Stimulated activated naive CD8-positive, alpha-beta T cell treated with anti-CD3 and anti-CD28 coated beads, Interleukin-15, amount 100 ng/mL, for 72 hours (primary cell): ENCODE measurements at regions not wholly inside any gene's neighbourhood (a gene's known extent, or its start where the extent isn't known, plus 50 kb on each side); places are given as distances from the start of the nearest gene placed in this dataset.

Experiments used
- ATAC-seq: fragments of 150-1000 bp; cut with Tn5 transposase; 2 replicates; pipeline ENCODE4 v1.10.0; 2021; ENCODE audit warnings: mild to moderate bottlenecking, moderate library complexity
- DNase-seq, 2 donors: peaks; one replicate each; pipeline ENCODE4 v3.0.0; 2021 to 2022
- H3K27ac Mint-ChIP-seq, 2 donors: one replicate each; pipeline ENCODE4 v1.8.0; 2022; ENCODE audit warnings: mild to moderate bottlenecking in 2 of 2, mixed read lengths in 2 of 2, moderate library complexity in 2 of 2
- H3K27me3 Mint-ChIP-seq: one replicate; pipeline ENCODE4 v1.8.0; 2022; ENCODE audit warnings: mixed read lengths
- H3K4me1 Mint-ChIP-seq: one replicate; pipeline ENCODE4 v1.8.0; 2022; ENCODE audit warnings: mild to moderate bottlenecking, mixed read lengths
- H3K4me3 Mint-ChIP-seq, 2 donors: one replicate each; pipeline ENCODE4 v1.8.0; 2022; ENCODE audit warnings: mild to moderate bottlenecking in 2 of 2, mixed read lengths in 2 of 2, moderate library complexity in 1 of 2
- H3K9me3 Mint-ChIP-seq, 2 donors: one replicate each; pipeline ENCODE4 v1.8.0; 2022; ENCODE audit warnings: mixed read lengths in 2 of 2

DNA sequence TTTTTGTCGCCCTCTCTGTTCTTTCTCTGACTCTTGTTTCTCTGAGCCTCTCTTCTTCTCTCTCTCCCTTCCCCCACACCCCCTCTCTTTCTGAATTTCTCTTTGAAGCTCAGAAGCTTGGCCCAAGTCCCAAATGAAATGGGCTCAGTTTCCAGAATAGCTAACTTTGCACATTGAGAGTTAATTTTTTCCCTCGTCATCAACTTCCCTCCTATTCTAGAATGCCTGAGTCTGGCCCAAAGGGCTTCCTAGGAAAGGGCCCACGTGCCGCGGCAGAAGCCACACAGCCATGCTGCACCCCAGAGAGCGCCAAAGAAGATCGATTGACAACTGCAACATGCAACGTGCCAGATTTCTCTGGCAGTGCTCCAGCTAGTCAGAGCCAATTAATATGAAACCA is 588.8 kb upstream of the KLF4 start:
- H3K4me3 Mint-ChIP-seq = no peak overlapping the region
- H3K9me3 Mint-ChIP-seq = peaks cover 13 to 18% of the 10 kb centered on the region in 2 donors
- H3K4me1 Mint-ChIP-seq = no peaks in the 10 kb centered on the region
- H3K27me3 Mint-ChIP-seq = no peaks in the 10 kb centered on the region
- H3K27ac Mint-ChIP-seq = no peak overlapping the region
- DNase-seq (no peak), ATAC-seq (no peak)

DNA sequence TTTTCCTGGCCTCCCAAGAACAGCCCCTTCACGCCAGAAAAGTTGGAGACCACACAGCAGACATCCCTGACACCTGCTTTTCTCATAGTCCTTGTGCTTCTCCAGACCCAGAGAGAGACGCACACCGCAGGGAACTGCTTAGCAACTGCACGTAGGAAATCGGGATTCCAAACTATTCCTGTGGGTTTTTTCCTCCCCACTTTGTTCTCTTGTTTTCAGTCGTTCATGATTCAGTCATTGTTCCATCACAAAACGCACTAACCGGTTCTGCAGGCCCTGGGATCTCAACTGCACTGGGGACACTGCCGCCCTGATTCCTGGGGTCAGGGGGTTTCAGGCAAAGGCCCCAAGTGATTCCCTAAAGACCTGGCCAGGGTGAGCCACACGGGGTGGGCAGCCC is 588.0 kb upstream of the KLF4 start:
- Mint-ChIP-seq H3K9me3 (peaks cover 13 to 16% of the 10 kb centered on the region in 2 donors), H3K27ac (no peak overlapping the region), H3K4me1 (no peaks in the 10 kb centered on the region), H3K27me3 (no peaks in the 10 kb centered on the region), H3K4me3 (no peak overlapping the region)
- ATAC-seq (no peak), DNase-seq (no peak)

- Mint-ChIP-seq H3K27ac (peak overlapping the region in 1 of 2 donors; percentile 82), H3K4me3 (no peak overlapping the region), H3K27me3 (no peaks in the 10 kb centered on the region), H3K9me3 (peaks cover 13 to 16% of the 10 kb centered on the region in 2 donors), H3K4me1 (no peaks in the 10 kb centered on the region)
- DNase-seq (no peak), ATAC-seq (no peak)
These were observed 585.3 kb upstream of the KLF4 start for GRCh38 chr9:108074900-108075299.

GRCh38 chr9:108073823-108074222 is 584.3 kb upstream of the KLF4 start:
- Mint-ChIP-seq H3K27ac (no peak overlapping the region), H3K9me3 (peaks cover 7 to 16% of the 10 kb centered on the region in 2 donors), H3K4me3 (no peak overlapping the region), H3K27me3 (no peaks in the 10 kb centered on the region), H3K4me1 (no peaks in the 10 kb centered on the region)
- ATAC-seq = no peak
- no peak for DNase-seq

DNA sequence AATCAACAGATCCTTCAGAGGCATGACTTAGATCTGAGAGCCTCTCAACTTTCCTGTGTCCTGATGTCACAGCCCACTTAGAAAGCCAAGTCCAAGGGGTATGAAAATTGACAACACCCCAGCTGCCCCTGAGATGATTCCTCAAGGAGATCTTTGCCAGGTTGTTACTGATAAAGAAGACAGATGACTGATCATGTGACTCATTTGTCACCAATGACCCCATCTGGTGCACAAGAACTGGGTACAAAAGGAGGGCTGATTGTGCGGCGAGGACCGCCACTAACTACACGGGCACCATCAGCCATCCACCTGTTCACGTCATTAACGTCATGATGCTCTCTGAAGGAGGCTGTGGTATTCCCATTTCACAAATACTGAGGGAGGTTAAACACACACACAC is 583.2 kb upstream of the KLF4 start:
- Mint-ChIP-seq H3K4me1 (no peaks in the 10 kb centered on the region), H3K4me3 (no peak overlapping the region), H3K27me3 (no peaks in the 10 kb centered on the region), H3K9me3 (peaks cover under 1 to 9% of the 10 kb centered on the region in 2 donors), H3K27ac (no peak overlapping the region)
- DNase-seq (no peak), ATAC-seq (no peak)

GRCh38 chr9:108070861-108071260 is 581.3 kb upstream of the KLF4 start:
- no peaks in the 10 kb centered on the region for H3K4me1 Mint-ChIP-seq

DNA sequence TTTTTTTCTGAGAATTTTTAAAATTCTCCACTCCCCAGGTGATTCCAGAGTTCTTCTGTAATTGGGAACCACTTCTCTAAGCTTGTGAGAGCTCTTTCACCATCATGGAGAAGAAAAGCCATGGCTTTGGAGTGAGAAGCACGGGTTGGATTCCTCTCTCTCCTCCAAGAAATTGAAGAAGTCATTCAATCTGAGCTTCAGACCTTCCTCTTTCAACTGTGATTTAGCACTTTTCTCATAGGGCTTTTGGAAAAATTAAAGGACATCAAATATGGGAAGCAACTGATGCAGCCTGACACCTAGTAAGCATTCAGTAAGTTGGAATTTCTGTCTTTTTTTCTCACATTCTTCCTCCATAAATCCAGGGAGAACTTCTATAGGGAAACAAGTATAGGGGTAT is 580.4 kb upstream of the KLF4 start:
- H3K4me1 Mint-ChIP-seq = no peaks in the 10 kb centered on the region
- H3K9me3 Mint-ChIP-seq = peaks cover 5 to 15% of the 10 kb centered on the region in 2 donors
- no peaks in the 10 kb centered on the region for H3K27me3 Mint-ChIP-seq
- ATAC-seq (no peak), DNase-seq (no peak)
- no peak overlapping the region for H3K27ac Mint-ChIP-seq
- H3K4me3 Mint-ChIP-seq = no peak overlapping the region

More at GRCh38 chr9:108070861-108071260, 581.3 kb upstream of the KLF4 start:
- ATAC-seq (no peak), DNase-seq (no peak)
- H3K9me3 Mint-ChIP-seq = peaks cover 5 to 10% of the 10 kb centered on the region in 2 donors
- no peak overlapping the region for H3K27ac Mint-ChIP-seq
- no peak overlapping the region for H3K4me3 Mint-ChIP-seq
- H3K27me3 Mint-ChIP-seq = no peaks in the 10 kb centered on the region

DNA sequence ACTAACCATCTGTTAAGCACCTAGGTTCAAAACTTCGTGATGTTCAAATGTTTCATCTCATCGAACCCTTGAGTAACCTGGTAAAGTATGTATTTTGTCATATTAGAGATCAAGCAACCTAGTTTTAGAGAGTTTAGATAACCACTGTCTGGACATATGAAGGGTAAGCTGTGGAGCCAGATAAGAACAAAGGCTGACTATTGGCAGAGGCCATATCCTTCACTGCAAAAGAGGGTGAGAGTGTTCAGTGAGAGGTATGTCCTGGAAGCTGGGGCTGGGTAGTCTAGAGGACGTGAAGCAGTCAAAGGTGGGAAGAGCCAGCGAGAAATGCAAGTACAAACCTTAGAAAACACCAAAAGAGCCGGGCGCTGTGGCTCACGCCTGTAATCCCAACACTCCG is 573.1 kb upstream of the KLF4 start:
- no peaks in the 10 kb centered on the region for H3K4me1 Mint-ChIP-seq
- no peak overlapping the region for H3K4me3 Mint-ChIP-seq
- H3K27ac Mint-ChIP-seq = no peak overlapping the region
- DNase-seq (no peak), ATAC-seq (no peak)
- no peaks in the 10 kb centered on the region for H3K27me3 Mint-ChIP-seq
- peaks cover 5 to 31% of the 10 kb centered on the region in 2 donors for H3K9me3 Mint-ChIP-seq

DNA sequence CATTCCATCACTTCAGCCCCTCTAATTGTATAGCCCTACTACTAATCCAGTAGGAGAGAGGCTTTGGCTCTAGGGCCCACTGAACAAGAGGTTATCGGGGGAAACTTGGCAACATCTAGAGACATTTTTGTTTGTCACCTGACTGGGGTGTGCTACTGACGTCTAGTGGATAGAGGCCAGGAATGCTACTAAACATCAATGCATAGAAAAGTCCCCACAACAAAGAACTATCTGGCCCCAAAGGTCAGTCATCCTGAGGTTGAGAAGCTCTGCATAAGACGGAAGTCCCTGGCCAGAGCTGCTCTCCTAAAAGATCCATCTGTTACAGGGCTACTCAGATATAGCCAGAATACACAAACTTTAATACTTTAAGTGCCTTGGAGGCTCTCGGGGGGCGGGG is 570.6 kb upstream of the KLF4 start:
- H3K27ac Mint-ChIP-seq = no peak overlapping the region

DNA sequence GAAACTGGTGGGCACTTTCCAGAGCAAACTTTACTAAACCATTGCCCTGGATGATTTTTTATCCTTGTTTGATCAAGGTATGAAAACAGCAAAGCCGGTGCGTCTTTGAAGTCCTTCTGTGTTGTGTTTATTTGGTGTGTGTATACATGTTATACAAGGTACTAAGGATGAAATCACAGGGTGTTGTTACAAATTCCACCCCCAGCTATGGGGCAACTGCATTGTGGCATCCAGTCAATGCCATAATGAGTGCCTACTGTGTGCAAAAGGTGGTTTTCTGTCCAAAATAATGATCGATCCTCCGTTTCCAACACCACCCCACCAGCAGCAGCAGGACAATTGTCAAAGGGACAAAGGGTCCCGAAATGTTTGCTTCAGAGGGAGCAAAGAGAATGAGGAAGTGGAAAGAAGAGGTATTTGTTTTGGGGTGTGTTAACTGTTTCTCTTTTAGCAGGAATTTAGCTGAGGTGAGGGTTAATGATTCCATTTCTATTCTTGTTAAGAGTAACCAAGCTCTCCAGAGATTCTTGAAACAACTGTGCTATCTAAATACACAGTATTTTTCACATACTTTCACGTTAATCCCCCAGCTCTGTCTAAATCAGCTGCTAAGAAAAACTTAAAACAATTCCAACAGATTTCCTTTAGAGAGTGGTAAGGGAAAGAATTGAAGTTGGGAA is 568.7 kb upstream of the KLF4 start:
- DNase-seq (no peak), ATAC-seq (no peak)
- H3K27me3 Mint-ChIP-seq = no peaks in the 10 kb centered on the region
- peaks cover 0 to 22% of the 10 kb centered on the region in 2 donors for H3K9me3 Mint-ChIP-seq
- H3K4me1 Mint-ChIP-seq = no peaks in the 10 kb centered on the region
- no peak overlapping the region for H3K27ac Mint-ChIP-seq
- no peak overlapping the region for H3K4me3 Mint-ChIP-seq

More for the DNA sequence above, 570.6 kb upstream of the KLF4 start:
- Mint-ChIP-seq H3K9me3 (peaks cover 0 to 17% of the 10 kb centered on the region in 2 donors), H3K4me3 (no peak overlapping the region), H3K27me3 (no peaks in the 10 kb centered on the region), H3K4me1 (no peaks in the 10 kb centered on the region)
- DNase-seq = no peak
- no peak for ATAC-seq

- DNase-seq (no peak), ATAC-seq (no peak)
- Mint-ChIP-seq H3K27ac (no peak overlapping the region), H3K4me1 (no peaks in the 10 kb centered on the region), H3K4me3 (no peak overlapping the region), H3K9me3 (peaks cover 0 to 21% of the 10 kb centered on the region in 2 donors), H3K27me3 (no peaks in the 10 kb centered on the region)
These were observed 568.0 kb upstream of the KLF4 start for GRCh38 chr9:108057421-108058134.

GRCh38 chr9:108056805-108057386 is 567.3 kb upstream of the KLF4 start:
- DNase-seq = no peak
- Mint-ChIP-seq H3K9me3 (peaks cover 0 to 18% of the 10 kb centered on the region in 2 donors), H3K27ac (no peak overlapping the region), H3K27me3 (no peaks in the 10 kb centered on the region), H3K4me3 (no peak overlapping the region), H3K4me1 (no peaks in the 10 kb centered on the region)
- ATAC-seq = no peak

DNA sequence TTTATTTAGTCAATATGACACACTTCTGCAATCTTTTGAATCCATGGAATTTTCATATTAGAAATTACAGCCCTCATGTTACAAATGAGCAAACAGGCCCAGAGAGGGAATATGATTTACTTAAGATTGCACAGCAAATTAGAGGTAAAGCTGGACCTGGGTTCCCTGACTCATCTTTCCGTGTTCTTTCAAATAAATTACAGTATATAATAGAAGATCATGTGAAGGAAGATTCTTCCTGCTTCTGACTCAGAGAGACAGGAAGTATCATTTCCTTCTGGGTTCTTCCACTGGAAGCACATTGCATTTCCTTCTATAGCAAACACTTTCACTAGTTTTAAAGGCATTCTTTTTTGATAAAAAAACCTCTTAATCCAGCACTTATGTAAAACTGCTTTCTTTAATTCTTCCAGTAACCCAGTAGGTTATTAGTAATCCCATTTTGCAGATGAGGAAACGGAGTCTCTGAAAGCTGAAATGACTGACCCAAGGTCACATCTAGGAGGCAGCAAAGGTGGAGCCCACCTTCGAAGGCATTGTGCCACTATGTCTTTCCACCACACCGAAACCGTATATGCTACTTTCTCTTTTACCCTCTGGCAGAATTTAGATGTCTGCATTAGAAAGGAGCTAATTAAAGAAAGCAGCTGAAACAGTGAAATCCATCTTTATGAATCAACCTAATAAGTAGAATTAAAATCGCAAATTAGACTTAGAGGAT is 566.7 kb upstream of the KLF4 start:
- no peak overlapping the region for H3K4me3 Mint-ChIP-seq
- no peaks in the 10 kb centered on the region for H3K27me3 Mint-ChIP-seq
- H3K9me3 Mint-ChIP-seq = peaks cover 0 to 18% of the 10 kb centered on the region in 2 donors
- no peak overlapping the region for H3K27ac Mint-ChIP-seq
- ATAC-seq = no peak
- no peak for DNase-seq
- no peaks in the 10 kb centered on the region for H3K4me1 Mint-ChIP-seq

DNA sequence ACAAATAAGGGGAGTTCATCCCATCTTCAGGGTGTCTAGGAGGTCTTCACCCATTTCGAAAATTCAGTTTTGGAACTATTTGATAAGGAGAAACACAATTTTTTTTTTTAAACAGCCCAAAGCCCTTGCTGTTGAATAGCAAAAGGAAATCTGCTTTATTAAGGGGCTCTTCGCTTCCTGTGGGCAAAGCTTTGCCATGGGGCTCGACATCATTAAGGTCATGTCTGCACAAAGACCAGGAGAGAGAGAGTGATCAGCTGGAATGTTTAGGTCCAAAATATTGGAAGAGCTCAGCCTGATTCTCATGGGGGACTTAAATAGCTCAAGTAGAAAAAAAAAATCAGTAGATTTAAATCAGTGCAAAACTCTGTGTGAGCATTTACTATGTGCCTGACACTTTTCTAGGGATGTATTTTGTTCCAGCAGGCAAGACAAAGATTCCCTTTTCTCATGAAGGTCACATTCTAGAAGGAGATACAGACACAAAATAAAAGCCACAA is 564.6 kb upstream of the KLF4 start:
- Mint-ChIP-seq H3K27ac (peak overlapping the region in 1 of 2 donors; percentile 27), H3K4me1 (no peaks in the 10 kb centered on the region), H3K9me3 (peaks cover 5 to 18% of the 10 kb centered on the region in 2 donors), H3K4me3 (no peak overlapping the region), H3K27me3 (no peaks in the 10 kb centered on the region)
- DNase-seq (no peak), ATAC-seq (no peak)

DNA sequence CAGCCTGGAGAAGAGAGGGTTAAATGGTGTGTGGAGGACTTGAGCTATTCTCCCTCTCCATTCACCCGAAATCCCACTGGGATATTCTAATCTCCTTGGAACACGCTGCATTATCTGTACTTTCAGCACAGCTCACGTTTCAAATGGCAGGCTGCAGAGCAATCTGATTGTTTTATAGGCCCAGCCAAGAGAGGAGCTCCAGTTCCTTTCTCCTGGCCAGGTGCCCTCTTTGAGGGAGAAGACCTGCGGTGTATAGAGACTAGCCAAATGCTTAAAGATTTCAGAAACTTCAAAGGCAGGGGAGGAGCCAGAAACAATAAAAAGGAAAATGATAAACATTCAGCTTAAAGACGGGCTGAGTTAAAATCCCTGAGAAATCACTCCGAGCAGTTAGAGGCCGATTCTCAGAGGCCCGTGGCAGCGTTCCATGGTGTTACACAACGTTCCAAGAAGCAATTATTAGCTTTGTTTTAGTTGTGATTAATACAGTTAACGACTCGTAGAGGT is 564.0 kb upstream of the KLF4 start:
- Mint-ChIP-seq H3K4me1 (no peaks in the 10 kb centered on the region), H3K4me3 (no peak overlapping the region), H3K9me3 (peaks cover 5 to 19% of the 10 kb centered on the region in 2 donors), H3K27me3 (no peaks in the 10 kb centered on the region), H3K27ac (peak overlapping the region in 1 of 2 donors; percentile 27)
- ATAC-seq (no peak), DNase-seq (no peak)
